ENCODE measurements at regions not wholly inside any gene's neighbourhood (a gene's known extent, or its start where the extent isn't known, plus 50 kb on each side); places are given as distances from the start of the nearest gene placed in this dataset.

GRCh38 chr4:53680598-53680997 is 89.3 kb upstream of the LNX1 start:
- Histone ChIP-seq H3K4me3 (replicated peaks; ENCODE audit: low read depth, low read length) (no peak overlapping the region), H3K36me3 (ENCODE audit: control insufficient read depth, insufficient read depth, low read length) (no peaks in the 10 kb centered on the region), H3K27me3 (replicated peaks; ENCODE audit: control insufficient read depth, insufficient read depth, low read length) (no peaks in the 10 kb centered on the region)
- no peak for TF ChIP-seq CTCF (IDR thresholded peaks at IDR 0.05; ENCODE audit: insufficient read depth, low read length, poor library complexity, severe bottlenecking)
- no peak for DNase-seq (ENCODE audit: extremely low read depth, insufficient read length)

- TF ChIP-seq CTCF (IDR thresholded peaks at IDR 0.05; ENCODE audit: insufficient read depth, low read length, poor library complexity, severe bottlenecking): no peak
- H3K4me3 ChIP-seq (replicated peaks; ENCODE audit: low read depth, low read length): no peak overlapping the region
- DNase-seq (ENCODE audit: extremely low read depth, insufficient read length): no peak
Measured at GRCh38 chr4:53680168-53680567, 88.9 kb upstream of the LNX1 start.

GRCh38 chr4:53676402-53676871 is 85.2 kb upstream of the LNX1 start:
- H3K4me3 ChIP-seq (replicated peaks; ENCODE audit: low read depth, low read length): no peak overlapping the region

More at GRCh38 chr4:53680168-53680567, 88.9 kb upstream of the LNX1 start:
- H3K27me3 ChIP-seq (replicated peaks; ENCODE audit: control insufficient read depth, insufficient read depth, low read length): no peaks in the 10 kb centered on the region
- H3K36me3 ChIP-seq (ENCODE audit: control insufficient read depth, insufficient read depth, low read length): no peaks in the 10 kb centered on the region

GRCh38 chr4:53674903-53675302 is 83.6 kb upstream of the LNX1 start:
- no peak for DNase-seq (ENCODE audit: extremely low read depth, insufficient read length)
- Histone ChIP-seq H3K27me3 (replicated peaks; ENCODE audit: control insufficient read depth, insufficient read depth, low read length) (no peaks in the 10 kb centered on the region), H3K4me3 (replicated peaks; ENCODE audit: low read depth, low read length) (no peak overlapping the region), H3K36me3 (ENCODE audit: control insufficient read depth, insufficient read depth, low read length) (no peaks in the 10 kb centered on the region)
- TF ChIP-seq CTCF (IDR thresholded peaks at IDR 0.05; ENCODE audit: insufficient read depth, low read length, poor library complexity, severe bottlenecking): no peak

More at GRCh38 chr4:53676402-53676871, 85.2 kb upstream of the LNX1 start:
- Histone ChIP-seq H3K36me3 (ENCODE audit: control insufficient read depth, insufficient read depth, low read length) (no peaks in the 10 kb centered on the region), H3K27me3 (replicated peaks; ENCODE audit: control insufficient read depth, insufficient read depth, low read length) (no peaks in the 10 kb centered on the region)
- no peak for DNase-seq (ENCODE audit: extremely low read depth, insufficient read length)
- no peak for TF ChIP-seq CTCF (IDR thresholded peaks at IDR 0.05; ENCODE audit: insufficient read depth, low read length, poor library complexity, severe bottlenecking)

GRCh38 chr4:53672873-53673272 is 81.6 kb upstream of the LNX1 start:
- Histone ChIP-seq H3K36me3 (ENCODE audit: control insufficient read depth, insufficient read depth, low read length) (no peaks in the 10 kb centered on the region), H3K27me3 (replicated peaks; ENCODE audit: control insufficient read depth, insufficient read depth, low read length) (no peaks in the 10 kb centered on the region), H3K4me3 (replicated peaks; ENCODE audit: low read depth, low read length) (no peak overlapping the region)
- DNase-seq (ENCODE audit: extremely low read depth, insufficient read length): no peak
- no peak for TF ChIP-seq CTCF (IDR thresholded peaks at IDR 0.05; ENCODE audit: insufficient read depth, low read length, poor library complexity, severe bottlenecking)

- Histone ChIP-seq H3K27me3 (replicated peaks; ENCODE audit: control insufficient read depth, insufficient read depth, low read length) (no peaks in the 10 kb centered on the region), H3K4me3 (replicated peaks; ENCODE audit: low read depth, low read length) (no peak overlapping the region), H3K36me3 (ENCODE audit: control insufficient read depth, insufficient read depth, low read length) (no peaks in the 10 kb centered on the region)
- TF ChIP-seq CTCF (IDR thresholded peaks at IDR 0.05; ENCODE audit: insufficient read depth, low read length, poor library complexity, severe bottlenecking): no peak
- DNase-seq (ENCODE audit: extremely low read depth, insufficient read length): no peak
Measured at GRCh38 chr4:53671757-53672156, 80.5 kb upstream of the LNX1 start.

Data from GM06990 (cell line).